HG03039 (cell line): ENCODE measurements at regions not wholly inside any gene's neighbourhood (a gene's known extent, or its start where the extent isn't known, plus 50 kb on each side); places are given as distances from the start of the nearest gene placed in this dataset.
"Not testable (repeated sequence)": the region's sequence is repeated elsewhere in the genome, so short reads cannot be mapped to it uniquely, and the experiment has no call there.

Source experiments
- ATAC-seq: cut with Tn5 transposase; IDR thresholded peaks from one replicate; pipeline ENCODE4 v1.9.1; 2021; ENCODE audit warnings: mild to moderate bottlenecking, moderate library complexity; ENCODE audit not compliant: unreplicated experiment

DNA sequence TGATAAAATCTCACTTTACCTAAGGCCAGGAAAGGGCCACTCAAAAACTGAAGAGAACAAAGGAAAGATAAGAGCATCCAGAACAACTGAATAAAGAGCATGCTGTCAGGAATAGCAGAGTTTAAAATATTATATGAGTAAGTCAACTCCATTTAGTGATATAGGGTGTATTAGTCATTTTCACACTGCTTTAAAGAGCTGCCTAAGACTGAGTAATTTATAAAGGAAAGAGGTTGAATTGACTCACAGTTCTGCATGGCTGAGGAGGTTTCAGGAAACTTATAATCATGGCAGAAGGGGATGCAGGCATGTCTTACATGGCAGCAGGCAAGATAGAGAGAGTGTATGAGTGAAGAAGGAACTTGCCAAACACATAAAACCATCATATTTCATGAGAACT, 778.0 kb upstream of the NECTIN3 start:
- no peak for ATAC-seq

DNA sequence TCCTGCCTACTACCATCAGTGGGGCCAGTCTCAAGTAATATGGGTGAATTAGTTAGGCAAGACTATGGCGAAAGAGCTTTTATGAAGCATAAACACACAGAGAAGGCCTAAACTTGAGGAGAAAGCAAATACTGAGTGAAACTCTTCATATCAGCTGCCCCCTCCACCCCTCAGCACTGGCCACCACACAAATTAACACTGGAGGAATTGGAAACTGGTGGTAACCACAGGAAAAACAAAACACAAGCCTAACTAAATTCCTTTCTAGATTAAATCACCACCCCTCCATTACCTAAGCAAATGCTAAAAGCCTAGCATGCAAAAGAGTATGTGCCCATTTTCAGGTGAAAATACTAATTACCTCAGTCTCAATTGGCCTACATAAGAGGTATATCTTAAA, 774.7 kb upstream of the NECTIN3 start:
- no peak for ATAC-seq

DNA sequence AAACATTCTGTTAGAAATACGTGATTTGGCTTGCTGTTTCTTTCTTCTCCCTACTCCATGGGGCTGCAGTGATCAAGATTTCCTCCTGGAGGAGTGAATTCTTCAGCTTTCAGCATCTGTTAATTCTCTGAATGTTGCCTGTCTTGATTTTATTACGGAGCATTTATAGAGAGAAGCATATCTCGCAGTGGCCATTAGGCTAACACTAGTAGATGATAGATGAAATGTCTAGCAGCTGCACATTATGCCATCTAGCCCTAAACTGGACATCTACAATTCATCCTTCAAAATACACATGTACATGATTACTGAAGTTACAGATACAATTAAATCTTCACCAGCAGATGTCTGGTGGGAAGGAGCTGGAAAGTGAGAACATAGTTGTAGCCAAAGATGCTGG, 769.8 kb upstream of the NECTIN3 start:
- no peak for ATAC-seq

DNA sequence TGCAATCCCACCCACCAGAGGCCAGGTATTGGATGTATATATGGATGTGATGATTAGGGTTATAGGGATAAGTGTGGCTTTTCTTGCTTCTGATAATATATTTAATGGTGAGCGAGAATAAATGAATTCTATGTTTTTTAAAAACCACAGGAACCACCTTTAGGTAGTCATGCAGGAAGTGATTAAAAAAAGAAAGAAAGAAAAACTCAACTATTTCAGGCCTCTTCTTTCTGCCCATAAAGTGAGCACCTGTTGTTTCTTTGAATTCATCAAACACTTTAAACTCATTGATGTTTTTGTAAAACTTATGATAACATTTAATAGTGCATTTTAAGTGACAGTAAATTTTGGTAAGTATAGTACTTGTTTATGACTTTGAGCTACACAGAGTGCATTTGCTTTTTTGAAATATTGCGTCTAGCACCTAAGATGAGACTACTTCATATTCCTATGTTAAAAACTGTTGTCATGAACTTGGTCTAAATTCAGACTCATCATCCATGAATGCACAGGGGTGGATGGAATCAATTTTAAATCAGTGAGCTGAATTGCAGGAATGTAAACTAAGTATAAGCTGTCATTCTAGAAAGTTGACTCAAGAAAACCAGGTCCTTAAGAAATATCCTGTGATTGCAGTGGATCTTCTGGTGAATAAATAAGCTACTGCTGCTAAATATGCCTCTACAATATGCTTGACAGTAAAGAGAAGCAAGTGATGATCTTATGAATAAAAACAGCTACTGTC, 764.4 kb upstream of the NECTIN3 start:
- no peak for ATAC-seq

DNA sequence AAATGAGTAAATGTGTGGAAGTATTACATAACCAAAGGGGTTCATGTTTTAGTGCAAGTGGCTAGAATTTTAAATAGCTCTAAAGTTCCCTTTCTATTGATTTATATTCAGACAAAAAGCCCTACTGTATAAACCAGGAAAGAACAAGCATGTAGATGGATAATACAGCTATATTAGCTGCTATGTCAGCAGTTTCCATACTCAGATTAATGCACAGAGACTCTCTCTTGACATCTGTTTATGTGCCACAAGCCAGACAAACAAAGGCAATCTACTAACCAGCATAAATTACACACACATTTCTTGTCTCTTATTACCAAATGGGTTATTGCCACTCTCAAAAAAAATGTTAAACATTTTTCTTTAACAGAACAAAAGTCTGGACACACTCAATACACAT, 760.1 kb upstream of the NECTIN3 start:
- no peak for ATAC-seq

DNA sequence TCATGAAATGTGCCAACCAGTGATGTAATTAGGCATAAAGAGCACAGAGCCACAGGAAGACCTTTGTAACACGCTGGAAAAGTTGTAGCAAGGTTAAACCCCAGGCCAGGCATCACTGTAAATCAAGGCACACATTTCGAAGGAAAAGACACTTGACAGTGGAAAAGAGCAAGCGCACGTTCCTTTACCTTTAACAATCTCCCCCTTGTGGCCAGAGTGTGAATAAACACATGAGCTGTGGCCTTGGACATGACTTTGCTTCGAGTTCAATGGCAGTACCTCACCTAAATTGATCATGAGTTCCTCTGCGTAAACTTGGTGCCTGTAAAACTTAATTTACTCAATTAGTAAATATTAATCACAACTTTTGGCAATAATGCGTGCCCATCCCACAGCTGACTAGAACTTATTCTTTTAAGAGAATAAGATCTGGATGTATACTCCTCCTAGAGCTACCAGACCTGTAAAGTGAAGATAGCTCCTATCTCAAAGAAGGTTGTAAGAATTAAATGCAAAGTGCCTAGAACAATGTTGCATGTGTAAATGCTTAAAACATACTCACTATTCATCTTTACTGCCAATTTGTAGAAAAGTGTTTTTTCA, 757.0 kb upstream of the NECTIN3 start:
- ATAC-seq = peak; percentile 93

DNA sequence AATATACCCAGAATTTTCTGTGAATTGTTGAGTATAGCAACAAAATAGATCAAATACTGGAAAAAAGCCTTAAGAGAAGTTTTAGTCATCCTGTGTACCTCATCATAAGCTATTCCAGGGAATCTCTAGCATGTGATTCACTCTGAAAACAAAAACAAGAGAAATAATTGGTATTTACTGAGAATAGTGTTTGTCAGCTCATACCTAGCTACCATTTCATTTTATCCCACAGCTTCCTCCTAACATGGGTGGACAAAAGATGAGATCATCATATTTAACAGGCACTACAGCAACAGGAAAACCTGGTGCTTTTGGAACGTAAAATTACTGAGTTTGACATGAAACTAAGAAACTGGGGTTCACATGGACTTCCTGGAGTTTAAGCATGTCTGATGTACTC, 753.5 kb upstream of the NECTIN3 start:
- ATAC-seq = no peak

DNA sequence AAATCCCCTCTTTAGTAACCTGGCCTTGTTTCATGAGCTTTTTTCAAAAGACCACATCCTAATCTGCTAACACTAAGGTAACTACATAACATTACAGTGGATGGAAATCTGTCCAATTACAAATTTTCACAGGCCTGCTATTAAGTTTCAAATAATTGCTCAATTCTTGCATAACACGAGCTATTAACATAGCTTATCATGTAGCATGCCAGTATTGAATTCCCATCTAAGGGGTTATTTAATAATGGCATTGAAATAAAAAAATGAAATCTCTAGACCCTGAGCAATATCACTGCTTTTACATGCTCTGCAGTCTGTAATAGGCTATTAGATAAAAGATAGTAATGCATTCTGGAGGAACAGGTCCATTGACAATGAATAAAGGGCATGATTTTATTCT, 748.3 kb upstream of the NECTIN3 start:
- no peak for ATAC-seq

DNA sequence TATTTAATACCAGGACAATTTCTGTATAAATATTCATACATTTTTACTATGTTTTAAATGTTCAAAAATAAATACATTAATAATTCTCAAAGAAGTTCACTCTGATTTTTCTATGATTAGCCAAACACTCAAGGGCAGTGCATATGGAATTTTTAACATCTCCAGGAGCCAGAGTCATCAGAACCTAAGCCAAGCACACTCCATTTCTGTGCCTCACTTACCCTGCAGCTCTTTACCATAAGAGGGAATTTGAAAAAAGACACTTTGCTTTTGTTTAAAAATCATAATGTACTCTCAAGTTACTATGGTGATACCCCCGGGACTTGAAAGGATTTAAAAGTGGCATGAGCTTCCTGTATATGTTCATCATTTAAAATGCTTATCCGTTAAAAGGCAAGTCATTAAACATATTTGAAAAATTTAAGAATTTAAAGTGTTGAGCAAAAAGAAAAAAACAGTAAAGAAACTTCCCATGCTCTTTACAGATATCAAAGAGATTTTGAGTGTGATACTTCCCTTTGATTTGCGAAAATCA, 747.4 kb upstream of the NECTIN3 start:
- ATAC-seq = no peak

DNA sequence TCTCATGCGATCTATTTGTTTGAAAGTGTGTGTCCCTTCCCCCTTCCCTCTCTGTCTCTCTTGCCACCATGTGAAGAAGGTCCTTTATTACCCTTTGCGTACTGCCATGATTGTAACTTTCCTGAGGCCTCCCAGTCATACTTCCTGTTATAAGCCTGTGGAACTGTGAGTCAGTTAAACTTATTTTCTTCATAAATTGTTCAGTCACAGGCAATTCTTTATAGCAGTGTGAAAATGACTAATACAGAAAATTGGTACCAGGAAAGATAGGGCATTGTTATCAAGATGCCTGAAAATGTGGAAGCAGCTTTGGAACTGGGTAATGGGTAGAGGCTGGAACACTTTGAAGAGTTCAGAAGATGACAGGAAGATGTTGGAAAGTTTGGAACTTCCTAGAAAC, 743.7 kb upstream of the NECTIN3 start:
- ATAC-seq = no peak

DNA sequence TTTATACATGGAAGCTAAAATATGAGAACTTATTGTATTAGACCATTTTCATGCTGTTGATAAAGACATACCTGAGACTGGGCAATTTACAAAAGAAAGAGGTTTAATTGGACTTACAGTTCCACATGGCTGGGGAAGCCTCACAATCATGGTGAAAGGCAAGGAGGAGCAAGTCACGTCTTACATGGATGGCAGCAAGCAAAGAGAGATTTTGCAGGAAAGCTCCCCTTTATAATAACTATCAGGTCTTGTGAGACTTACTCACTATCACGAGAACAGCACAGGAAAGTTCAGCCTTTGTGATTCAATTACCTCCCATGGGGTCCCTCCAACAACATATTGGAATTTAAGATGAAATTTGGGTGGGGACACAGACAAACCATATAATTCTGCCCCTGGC, 740.1 kb upstream of the NECTIN3 start:
- ATAC-seq = not testable (repeated sequence)

DNA sequence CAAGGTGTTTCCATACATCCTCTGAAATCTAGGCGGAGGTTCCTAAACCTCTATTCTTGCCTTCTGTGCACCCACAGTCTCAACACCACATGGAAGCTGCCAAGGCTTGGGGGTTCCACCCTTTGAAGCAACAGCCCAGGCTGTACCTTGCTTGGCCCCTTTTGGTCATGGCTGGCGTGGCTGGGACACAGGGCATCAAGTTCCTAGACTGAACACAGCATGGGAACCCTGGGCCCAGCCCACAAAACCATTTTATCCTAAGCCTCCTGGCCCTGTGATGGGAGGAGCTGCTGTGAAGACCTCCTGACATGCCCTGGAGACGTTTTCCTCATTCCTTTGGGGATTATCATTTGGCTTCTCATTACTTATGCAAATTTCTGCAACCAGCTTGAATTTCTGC, 739.0 kb upstream of the NECTIN3 start:
- ATAC-seq = no peak

DNA sequence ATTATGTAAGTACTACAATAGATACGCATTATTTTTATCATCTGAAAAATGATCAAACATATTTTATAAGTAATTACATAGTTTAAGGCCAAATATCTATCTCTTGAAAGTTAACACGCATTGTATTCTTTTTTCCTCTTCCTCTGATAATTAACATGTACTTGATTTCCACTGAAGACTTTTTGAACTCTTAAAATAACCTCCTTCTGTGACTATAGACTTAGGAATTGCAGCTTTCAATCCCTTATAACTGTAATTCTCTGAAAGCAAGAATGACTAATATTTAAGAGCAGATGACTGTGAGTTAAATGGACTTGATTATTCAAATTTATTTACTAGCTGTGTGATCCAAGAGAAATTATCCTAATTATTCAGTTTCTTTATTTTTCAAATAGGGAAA, 730.6 kb upstream of the NECTIN3 start:
- no peak for ATAC-seq

DNA sequence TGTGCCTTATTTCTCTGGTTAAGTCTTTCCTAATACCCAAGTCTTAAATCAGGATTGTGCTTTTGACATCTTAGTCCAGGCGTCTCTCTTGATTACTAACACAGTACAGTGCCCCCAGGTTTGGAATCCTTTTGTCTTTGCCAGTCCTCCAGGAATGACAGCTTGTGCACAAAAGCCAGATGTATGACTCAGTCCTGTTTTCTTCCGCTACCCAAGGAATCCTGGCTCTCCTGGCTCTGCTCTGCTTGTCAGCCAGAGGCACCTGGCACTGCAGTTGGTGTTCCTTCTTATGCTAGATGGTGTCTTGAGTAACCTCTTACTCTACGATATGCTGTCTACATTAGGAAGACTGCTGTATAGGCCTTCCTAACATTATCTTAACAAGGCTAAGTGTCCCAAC, 728.2 kb upstream of the NECTIN3 start:
- no peak for ATAC-seq

DNA sequence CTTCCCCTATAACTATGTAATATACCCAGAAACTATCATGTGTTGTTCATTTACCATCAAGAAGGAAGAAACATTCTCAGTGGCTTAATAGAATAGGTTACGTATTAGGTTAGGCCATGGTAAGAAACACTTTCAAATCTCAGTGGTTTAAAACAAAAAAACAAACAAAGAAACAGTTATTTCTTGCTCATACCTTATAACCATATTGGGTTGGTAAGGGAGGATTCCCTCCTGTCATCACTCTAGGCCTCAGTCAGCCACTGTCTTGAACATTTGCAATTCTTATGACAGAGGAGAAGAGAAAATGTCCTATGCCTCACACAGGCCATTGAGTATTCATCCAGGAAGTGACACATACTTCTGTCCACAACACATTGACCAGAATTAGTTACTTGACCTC, 727.7 kb upstream of the NECTIN3 start:
- peak; percentile 74 for ATAC-seq

DNA sequence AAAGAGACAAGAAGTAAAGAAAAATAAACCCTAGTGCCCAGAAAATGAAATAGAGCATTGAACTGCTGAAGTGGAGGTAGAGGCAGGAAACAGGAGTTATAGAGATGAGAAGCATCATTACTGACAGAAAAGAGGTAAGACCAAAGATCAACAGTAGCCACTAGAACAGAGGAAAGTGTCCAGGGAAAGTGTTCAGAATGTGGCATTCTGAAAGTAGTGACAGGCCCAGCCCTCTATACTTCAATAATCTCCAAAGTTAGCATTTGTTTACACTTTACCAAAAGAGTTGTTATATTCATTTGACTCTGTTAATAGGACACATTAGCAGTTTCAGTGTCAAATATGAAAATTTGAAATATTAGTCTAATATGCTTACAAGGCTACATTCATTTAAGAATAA, 727.1 kb upstream of the NECTIN3 start:
- no peak for ATAC-seq

DNA sequence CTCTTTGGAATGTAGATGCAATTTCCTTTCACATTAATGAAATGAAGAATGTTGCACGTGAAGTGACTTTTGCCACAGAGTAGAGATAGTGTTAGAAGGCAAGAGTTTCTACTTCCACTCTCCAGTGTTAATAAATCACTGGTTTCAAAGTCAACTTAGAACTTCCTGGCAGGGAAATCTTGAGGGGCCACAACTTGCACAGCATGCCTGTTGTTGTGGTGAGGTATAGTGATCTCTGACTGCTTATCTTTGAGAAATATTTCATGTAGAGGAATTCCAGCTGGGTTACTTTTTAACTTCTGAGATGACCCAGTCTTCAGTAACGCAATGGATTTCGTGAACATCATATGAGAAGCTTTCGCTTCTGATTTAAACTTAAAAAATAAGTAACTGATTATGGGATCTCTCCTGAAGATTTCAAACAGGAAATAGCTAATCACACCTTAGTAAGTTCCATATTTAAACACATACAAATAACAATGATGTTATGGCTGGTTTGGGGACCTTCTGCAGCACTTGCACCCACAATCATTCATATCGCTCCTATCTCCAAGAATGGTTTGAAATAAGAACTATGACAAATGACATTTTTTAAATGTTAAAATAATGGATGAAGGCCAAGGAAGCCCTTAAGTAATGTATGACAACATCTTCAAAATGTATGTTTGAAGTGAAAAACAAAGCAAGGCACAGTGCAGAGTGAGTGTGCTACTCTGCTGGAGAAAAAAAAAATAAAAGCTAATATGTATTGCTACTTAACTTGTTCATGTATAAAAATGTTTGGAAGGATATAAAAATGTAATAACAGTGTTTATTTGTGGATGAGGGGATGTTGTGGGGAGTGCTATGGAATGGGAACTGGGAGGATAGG, 726.5 kb upstream of the NECTIN3 start:
- no peak for ATAC-seq

DNA sequence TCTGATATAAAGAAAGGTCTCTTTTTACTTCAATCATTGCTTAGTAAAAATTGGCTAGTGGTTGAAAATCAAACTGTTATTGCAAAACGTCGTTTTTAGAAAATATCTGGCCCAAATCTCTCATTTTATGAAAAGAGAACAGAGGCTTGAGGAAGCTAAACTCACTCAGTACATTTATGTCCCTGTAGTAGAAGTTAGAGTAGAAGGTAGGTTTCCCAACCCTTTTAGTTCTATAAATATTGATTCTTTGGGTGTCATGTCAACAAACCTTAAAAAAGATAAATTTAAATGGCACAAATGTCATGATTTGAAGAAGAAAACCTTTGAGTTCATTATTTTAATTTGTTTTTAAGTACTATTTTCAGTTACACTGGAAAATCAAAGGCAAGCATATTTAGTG, 722.3 kb upstream of the NECTIN3 start:
- ATAC-seq = no peak

DNA sequence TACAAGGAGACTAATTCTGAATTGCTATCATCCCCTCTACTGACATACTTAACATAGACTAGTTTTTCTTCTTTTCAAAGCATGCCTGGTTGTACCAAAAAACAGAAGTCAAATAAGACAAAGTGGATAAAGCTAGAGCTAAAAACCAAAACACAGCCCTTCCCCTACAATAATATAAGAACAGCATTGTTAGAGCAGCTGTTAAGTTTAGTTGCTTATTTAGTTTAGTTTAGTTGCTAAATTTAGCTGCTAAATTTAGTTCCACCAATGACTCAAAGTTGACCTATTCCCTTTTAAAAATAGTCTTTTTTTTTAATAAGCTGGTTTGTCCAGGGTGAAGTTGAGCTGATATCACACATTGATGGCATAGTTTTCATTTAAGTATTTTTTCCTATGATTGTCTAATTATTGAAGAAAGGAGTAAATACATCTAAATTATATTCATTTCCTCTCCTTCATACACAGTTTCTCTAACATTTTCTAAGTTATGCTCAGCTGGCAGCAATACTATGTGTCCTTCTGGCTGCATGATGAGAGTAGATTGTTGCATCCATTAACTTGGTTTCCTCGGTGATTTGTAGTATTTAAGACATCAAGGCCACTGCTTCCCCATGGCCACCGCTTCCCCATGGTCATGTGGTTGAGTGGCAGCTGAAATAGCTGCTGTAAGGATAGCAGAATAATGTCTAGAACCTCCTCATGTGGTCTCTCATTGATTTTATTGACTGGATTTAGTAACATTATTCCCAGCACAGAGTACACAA, 718.6 kb upstream of the NECTIN3 start:
- ATAC-seq = no peak

DNA sequence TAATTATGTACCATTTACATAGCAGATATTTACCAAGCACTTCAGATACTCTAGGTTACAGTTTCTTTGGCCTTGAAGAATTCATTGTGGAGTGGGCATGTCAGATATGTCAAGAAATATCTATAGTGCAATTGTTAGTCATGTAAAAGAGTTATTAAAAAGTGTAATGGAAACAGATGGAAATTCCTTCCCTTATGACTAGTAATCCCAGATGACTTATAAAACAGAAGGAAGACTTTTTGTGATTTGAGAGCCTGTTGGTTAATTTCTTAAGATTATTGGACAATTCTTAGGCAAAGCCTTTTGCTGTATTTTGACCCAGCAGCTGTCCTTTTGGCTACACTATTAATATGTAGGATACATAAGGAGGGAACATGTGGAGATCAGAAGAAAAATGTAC, 708.9 kb upstream of the NECTIN3 start:
- no peak for ATAC-seq

DNA sequence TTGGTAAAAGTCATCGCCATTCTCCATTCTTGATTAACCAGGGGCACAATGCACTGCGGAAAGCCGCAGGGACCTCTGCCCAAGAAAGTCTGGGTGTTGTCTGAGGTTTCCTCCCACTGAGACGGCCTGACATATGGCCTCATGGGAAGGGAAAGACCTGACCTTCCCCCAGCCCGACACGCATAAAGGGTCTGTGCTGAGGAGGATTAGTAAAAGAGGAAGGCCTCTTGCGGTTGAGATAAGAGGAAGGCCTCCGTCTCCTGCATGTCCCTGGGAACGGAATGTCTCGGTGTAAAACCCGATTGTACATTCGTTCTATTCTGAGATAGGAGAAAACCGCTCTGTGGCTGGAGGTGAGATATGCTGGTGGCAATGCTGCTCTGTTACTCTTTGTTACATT, 704.3 kb upstream of the NECTIN3 start:
- not testable (repeated sequence) for ATAC-seq
